Lower leg skin (tissue), 4 donors: ENCODE measurements at regions not wholly inside any gene's neighbourhood (a gene's known extent, or its start where the extent isn't known, plus 50 kb on each side); places are given as distances from the start of the nearest gene placed in this dataset.

Source experiments
- DNase-seq, 2 donors: peaks; one replicate each; pipeline ENCODE4 v3.0.0-alpha.2; 2019; ENCODE audit warnings: low spot score in 2 of 2
- H3K4me3 ChIP-seq: fragments of 200-600 bp; sonication (generic); 2 replicates; pipeline ENCODE4 v1.5.1; 2017; ENCODE audit warnings: mild to moderate bottlenecking, low read depth; ENCODE audit not compliant: poor library complexity, severe bottlenecking
- CTCF ChIP-seq, 3 donors: fragments of 450-650 bp; IDR thresholded peaks; one replicate each; pipeline ENCODE4 v1.5.1; 2016; ENCODE audit warnings: antibody characterized with exemption in 3 of 3, mild to moderate bottlenecking in 3 of 3, moderate library complexity in 2 of 3
- POLR2A ChIP-seq, 2 donors: fragments of 450-650 bp; IDR thresholded peaks; one replicate each; pipeline ENCODE4 v1.6.1; 2016 to 2017; ENCODE audit warnings: antibody characterized with exemption in 2 of 2, mild to moderate bottlenecking in 1 of 2, moderate library complexity in 1 of 2
- WGBS, 2 donors: methylation state at CpG; one replicate each; pipeline ENCODE4 v1.1.5; 2018; 5-methylcytosine and 5-hydroxymethylcytosine counted together
- intact Hi-C: fragments of 100-400 bp; cut with DNase I; formaldehyde crosslinking; loops from one replicate; pipeline ENCODE4 v1.15.0; 2023; ENCODE audit warnings: low total_unique reads

- no peak overlapping the region for H3K4me3 ChIP-seq
- 72 to 77% methylated on average over 2 of the region's 2 CpGs for WGBS, 2 donors
- intact Hi-C loops = no loop called here
- TF ChIP-seq POLR2A (IDR thresholded peaks at IDR 0.05) (no peak), CTCF (IDR thresholded peaks at IDR 0.05) (no peak)
- no peak for DNase-seq
Observed at GRCh38 chr6:53998303-53998702, 112.9 kb upstream of the MLIP start.

- TF ChIP-seq POLR2A (IDR thresholded peaks at IDR 0.05) = no peak
- no peak for TF ChIP-seq CTCF (IDR thresholded peaks at IDR 0.05)
- 91 to 96% methylated on average over 8 of the region's 8 CpGs for WGBS, 2 donors
- H3K4me3 ChIP-seq = no peak overlapping the region
- intact Hi-C loops = no loop called here
- DNase-seq = no peak
Observed at GRCh38 chr6:53999088-53999755, 112.0 kb upstream of the MLIP start.

DNA sequence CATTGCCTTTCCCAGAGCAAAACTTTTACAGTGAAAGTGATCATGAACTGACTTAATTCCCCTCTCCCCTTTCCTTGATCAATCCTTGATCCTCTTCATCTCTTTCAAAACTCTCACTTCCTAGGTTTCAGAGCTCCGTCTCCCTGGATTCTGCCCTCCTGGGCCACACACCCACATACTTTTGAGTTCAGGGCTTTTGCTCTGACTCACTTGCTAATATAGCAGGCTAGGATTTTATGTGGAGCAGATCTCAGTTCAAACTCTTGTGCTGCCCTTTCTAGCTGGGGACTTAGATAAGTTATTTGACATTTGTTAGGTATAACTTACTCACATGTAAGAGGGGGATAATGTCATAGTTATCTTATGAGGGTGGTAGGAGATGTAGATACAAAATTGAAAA lies 109.1 kb upstream of the MLIP start:
- no peak overlapping the region for H3K4me3 ChIP-seq
- intact Hi-C loops = no loop called here
- TF ChIP-seq CTCF (IDR thresholded peaks at IDR 0.05) = no peak
- TF ChIP-seq POLR2A (IDR thresholded peaks at IDR 0.05) = no peak
- WGBS, 2 donors = 48% methylated on average over 1 of the region's 1 CpG
- no peak for DNase-seq

DNA sequence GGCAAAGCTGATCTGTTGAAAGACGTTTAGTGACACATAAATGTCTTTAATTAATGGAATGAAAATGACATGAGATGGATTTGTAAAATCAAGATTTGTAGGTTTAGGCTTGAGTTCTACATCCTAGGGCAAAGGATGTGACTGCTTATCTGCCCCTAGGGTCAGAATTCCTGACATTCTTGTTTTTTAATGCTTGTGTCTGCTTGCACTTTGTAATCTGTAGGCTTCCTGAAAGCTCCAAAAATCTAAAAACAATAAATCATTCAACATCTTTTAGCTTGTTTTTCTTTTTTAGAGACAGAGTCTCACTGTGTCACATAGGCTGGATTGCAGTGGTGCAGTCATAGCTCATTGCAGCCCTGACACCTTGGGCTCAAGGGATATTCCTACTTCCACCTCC lies 107.9 kb upstream of the MLIP start:
- WGBS, 2 donors = 25 to 39% methylated on average over 1 of the region's 1 CpG
- intact Hi-C loops = no loop called here
- no peak overlapping the region for H3K4me3 ChIP-seq
- TF ChIP-seq CTCF (IDR thresholded peaks at IDR 0.05) (no peak), POLR2A (IDR thresholded peaks at IDR 0.05) (no peak)
- DNase-seq = no peak

DNA sequence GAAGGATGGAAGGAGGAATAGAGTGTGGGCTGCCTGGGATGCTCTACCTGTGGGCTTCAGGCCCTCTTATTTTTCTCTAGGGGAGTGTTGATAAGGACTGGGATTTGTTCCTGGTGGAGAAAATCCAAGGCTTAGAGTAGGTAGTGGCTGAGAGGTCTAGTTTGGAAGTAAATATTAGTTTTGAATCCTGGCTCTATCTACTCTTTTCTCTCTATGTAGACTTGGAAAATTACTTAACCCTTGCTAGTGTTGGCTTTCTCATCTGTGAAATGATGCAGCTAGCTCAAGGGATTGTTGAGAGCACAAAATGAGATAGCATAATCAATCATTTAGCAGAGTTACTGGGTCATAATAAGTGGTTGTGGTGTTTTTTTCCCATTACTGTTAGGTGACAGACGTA lies 102.7 kb upstream of the MLIP start:
- WGBS, 2 donors = 92 to 94% methylated on average over 1 of the region's 1 CpG
- DNase-seq = no peak
- no peak overlapping the region for H3K4me3 ChIP-seq
- intact Hi-C loops = no loop called here
- TF ChIP-seq CTCF (IDR thresholded peaks at IDR 0.05) (no peak), POLR2A (IDR thresholded peaks at IDR 0.05) (no peak)

- intact Hi-C loops = no loop called here
- WGBS, 2 donors = 88 to 90% methylated on average over 5 of the region's 5 CpGs
- no peak for DNase-seq
Observed at GRCh38 chr6:54009052-54009654, 102.1 kb upstream of the MLIP start.

More at GRCh38 chr6:54009052-54009654, 102.1 kb upstream of the MLIP start:
- H3K4me3 ChIP-seq = no peak overlapping the region
- TF ChIP-seq POLR2A (IDR thresholded peaks at IDR 0.05) = no peak
- TF ChIP-seq CTCF (IDR thresholded peaks at IDR 0.05) = no peak
